GM23338 (cell line): ENCODE measurements at regions not wholly inside any gene's neighbourhood (a gene's known extent, or its start where the extent isn't known, plus 50 kb on each side); places are given as distances from the start of the nearest gene placed in this dataset.

Source experiments
- ATAC-seq: fragments of 200-7000 bp; cut with Tn5 transposase; 3 replicates; pipeline ENCODE4 v1.9.1; 2020
- DNase-seq: peaks from one replicate; pipeline ENCODE4 v3.0.0-alpha.2; 2015; ENCODE audit warnings: low spot score
- H2AFZ ChIP-seq: fragments of 200-600 bp; sonication (generic); 2 replicates; pipeline ENCODE4 v1.8.0; 2016; ENCODE audit warnings: antibody characterized with exemption, mild to moderate bottlenecking, moderate library complexity
- H3F3A ChIP-seq: fragments of 200-600 bp; sonication (generic); replicated peaks from 2 replicates; pipeline ENCODE4 v1.8.0; 2017; ENCODE audit warnings: antibody characterized with exemption, mixed run types, low read depth
- H3K27ac ChIP-seq: fragments of 200-600 bp; sonication (generic); 2 replicates; pipeline ENCODE4 v1.6.1; 2016; ENCODE audit warnings: low read depth
- H3K27me3 ChIP-seq: fragments of 200-600 bp; sonication (generic); 2 replicates; pipeline ENCODE4 v1.8.0; 2016; ENCODE audit warnings: mild to moderate bottlenecking, mixed run types, moderate library complexity; ENCODE audit not compliant: insufficient read depth
- H3K36me3 ChIP-seq: fragments of 200-600 bp; sonication (generic); 2 replicates; pipeline ENCODE4 v1.8.0; 2016; ENCODE audit warnings: mild to moderate bottlenecking; ENCODE audit not compliant: insufficient read depth
- H3K4me1 ChIP-seq: fragments of 200-600 bp; sonication (generic); 2 replicates; pipeline ENCODE4 v1.8.0; 2016; ENCODE audit warnings: mild to moderate bottlenecking, moderate library complexity; ENCODE audit not compliant: insufficient read depth
- H3K4me2 ChIP-seq: fragments of 200-600 bp; sonication (generic); 2 replicates; pipeline ENCODE4 v1.7.1; 2017; ENCODE audit warnings: mixed run types
- H3K4me3 ChIP-seq: fragments of 200-600 bp; sonication (generic); 2 replicates; pipeline ENCODE4 v1.6.1; 2016; ENCODE audit warnings: mixed run types
- H3K79me2 ChIP-seq: fragments of 200-600 bp; sonication (generic); replicated peaks from 2 replicates; pipeline ENCODE4 v1.8.0; 2017; ENCODE audit warnings: mild to moderate bottlenecking; ENCODE audit not compliant: insufficient read depth
- H3K9me2 ChIP-seq: fragments of 200-600 bp; sonication (generic); 2 replicates; pipeline ENCODE4 v1.8.0; 2017; ENCODE audit not compliant: insufficient read depth
- H4K20me1 ChIP-seq: fragments of 200-600 bp; sonication (generic); replicated peaks from 2 replicates; pipeline ENCODE4 v1.8.0; 2017; ENCODE audit warnings: mild to moderate bottlenecking; ENCODE audit not compliant: insufficient read depth
- H3K27ac Mint-ChIP-seq: 2 replicates; pipeline ENCODE4 v1.8.0; 2020; ENCODE audit warnings: inconsistent platforms, mild to moderate bottlenecking, moderate library complexity, mixed read lengths
- H3K27me3 Mint-ChIP-seq: 3 replicates; pipeline ENCODE4 v1.8.0; 2022; ENCODE audit warnings: low read depth, mild to moderate bottlenecking, moderate library complexity, mixed read lengths, inconsistent platforms; ENCODE audit not compliant: insufficient read depth, poor library complexity
- H3K36me3 Mint-ChIP-seq: 3 replicates; pipeline ENCODE4 v1.8.0; 2021; ENCODE audit warnings: low read depth, mild to moderate bottlenecking, inconsistent platforms, moderate library complexity, mixed read lengths
- H3K4me1 Mint-ChIP-seq: 3 replicates; pipeline ENCODE4 v1.8.0; 2020; ENCODE audit warnings: mild to moderate bottlenecking, inconsistent platforms, mixed read lengths
- H3K4me3 Mint-ChIP-seq: 3 replicates; pipeline ENCODE4 v1.8.0; 2021; ENCODE audit warnings: moderate library complexity, mild to moderate bottlenecking, inconsistent platforms, mixed read lengths
- H3K9me3 Mint-ChIP-seq: 3 replicates; pipeline ENCODE4 v1.8.0; 2020; ENCODE audit warnings: moderate library complexity, mild to moderate bottlenecking, inconsistent platforms, mixed read lengths
- EZH2 ChIP-seq: fragments of 200-600 bp; sonication (generic); IDR thresholded peaks from one replicate; pipeline ENCODE4 v1.8.0; 2017; ENCODE audit warnings: antibody characterized with exemption, mild to moderate bottlenecking, low read depth; ENCODE audit not compliant: unreplicated experiment
- EZH2phosphoT487 ChIP-seq: fragments of 200-600 bp; sonication (generic); IDR thresholded peaks from one replicate; pipeline ENCODE4 v1.8.1; 2018; ENCODE audit warnings: antibody characterized with exemption; ENCODE audit not compliant: unreplicated experiment
- JUNB ChIP-seq: IDR thresholded peaks from one replicate; pipeline ENCODE4 v1.6.1; 2016; ENCODE audit warnings: antibody characterized with exemption; ENCODE audit not compliant: unreplicated experiment
- NANOG ChIP-seq: IDR thresholded peaks from 2 replicates; pipeline ENCODE4 v1.6.1; 2016; ENCODE audit warnings: antibody characterized with exemption, borderline replicate concordance
- STAT1 ChIP-seq: IDR thresholded peaks from one replicate; pipeline ENCODE4 v1.6.1; 2016; ENCODE audit warnings: antibody characterized with exemption; ENCODE audit not compliant: unreplicated experiment
- TF ChIP-seq, protein P1 (sequence below): fragments of 250-450 bp; sonication (Bioruptor Pico); IDR thresholded peaks from 2 replicates; pipeline ENCODE4 v1.5.0; 2020; ENCODE audit warnings: mild to moderate bottlenecking, moderate library complexity

DNA sequence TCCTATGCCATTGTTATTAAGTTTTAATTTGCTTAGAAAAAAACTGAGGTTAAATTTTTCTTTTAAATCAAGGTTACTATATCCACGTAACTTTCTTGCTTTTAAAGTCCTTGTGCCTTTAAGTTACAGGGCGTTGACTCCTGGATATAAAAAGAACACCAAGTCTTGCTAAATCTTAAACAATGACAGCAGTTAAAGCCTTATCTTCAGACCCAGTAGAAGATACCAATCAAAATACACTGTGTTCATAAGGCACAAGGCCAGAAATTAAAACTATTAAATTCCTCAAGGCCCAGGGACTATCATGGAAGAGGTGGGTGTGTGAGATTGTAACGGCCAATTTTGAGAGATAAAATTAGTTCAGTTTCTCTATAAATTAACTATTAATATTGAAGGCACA, 60.4 kb downstream of the PAGE2 start (continued):
- TF ChIP-seq, protein P1, sequence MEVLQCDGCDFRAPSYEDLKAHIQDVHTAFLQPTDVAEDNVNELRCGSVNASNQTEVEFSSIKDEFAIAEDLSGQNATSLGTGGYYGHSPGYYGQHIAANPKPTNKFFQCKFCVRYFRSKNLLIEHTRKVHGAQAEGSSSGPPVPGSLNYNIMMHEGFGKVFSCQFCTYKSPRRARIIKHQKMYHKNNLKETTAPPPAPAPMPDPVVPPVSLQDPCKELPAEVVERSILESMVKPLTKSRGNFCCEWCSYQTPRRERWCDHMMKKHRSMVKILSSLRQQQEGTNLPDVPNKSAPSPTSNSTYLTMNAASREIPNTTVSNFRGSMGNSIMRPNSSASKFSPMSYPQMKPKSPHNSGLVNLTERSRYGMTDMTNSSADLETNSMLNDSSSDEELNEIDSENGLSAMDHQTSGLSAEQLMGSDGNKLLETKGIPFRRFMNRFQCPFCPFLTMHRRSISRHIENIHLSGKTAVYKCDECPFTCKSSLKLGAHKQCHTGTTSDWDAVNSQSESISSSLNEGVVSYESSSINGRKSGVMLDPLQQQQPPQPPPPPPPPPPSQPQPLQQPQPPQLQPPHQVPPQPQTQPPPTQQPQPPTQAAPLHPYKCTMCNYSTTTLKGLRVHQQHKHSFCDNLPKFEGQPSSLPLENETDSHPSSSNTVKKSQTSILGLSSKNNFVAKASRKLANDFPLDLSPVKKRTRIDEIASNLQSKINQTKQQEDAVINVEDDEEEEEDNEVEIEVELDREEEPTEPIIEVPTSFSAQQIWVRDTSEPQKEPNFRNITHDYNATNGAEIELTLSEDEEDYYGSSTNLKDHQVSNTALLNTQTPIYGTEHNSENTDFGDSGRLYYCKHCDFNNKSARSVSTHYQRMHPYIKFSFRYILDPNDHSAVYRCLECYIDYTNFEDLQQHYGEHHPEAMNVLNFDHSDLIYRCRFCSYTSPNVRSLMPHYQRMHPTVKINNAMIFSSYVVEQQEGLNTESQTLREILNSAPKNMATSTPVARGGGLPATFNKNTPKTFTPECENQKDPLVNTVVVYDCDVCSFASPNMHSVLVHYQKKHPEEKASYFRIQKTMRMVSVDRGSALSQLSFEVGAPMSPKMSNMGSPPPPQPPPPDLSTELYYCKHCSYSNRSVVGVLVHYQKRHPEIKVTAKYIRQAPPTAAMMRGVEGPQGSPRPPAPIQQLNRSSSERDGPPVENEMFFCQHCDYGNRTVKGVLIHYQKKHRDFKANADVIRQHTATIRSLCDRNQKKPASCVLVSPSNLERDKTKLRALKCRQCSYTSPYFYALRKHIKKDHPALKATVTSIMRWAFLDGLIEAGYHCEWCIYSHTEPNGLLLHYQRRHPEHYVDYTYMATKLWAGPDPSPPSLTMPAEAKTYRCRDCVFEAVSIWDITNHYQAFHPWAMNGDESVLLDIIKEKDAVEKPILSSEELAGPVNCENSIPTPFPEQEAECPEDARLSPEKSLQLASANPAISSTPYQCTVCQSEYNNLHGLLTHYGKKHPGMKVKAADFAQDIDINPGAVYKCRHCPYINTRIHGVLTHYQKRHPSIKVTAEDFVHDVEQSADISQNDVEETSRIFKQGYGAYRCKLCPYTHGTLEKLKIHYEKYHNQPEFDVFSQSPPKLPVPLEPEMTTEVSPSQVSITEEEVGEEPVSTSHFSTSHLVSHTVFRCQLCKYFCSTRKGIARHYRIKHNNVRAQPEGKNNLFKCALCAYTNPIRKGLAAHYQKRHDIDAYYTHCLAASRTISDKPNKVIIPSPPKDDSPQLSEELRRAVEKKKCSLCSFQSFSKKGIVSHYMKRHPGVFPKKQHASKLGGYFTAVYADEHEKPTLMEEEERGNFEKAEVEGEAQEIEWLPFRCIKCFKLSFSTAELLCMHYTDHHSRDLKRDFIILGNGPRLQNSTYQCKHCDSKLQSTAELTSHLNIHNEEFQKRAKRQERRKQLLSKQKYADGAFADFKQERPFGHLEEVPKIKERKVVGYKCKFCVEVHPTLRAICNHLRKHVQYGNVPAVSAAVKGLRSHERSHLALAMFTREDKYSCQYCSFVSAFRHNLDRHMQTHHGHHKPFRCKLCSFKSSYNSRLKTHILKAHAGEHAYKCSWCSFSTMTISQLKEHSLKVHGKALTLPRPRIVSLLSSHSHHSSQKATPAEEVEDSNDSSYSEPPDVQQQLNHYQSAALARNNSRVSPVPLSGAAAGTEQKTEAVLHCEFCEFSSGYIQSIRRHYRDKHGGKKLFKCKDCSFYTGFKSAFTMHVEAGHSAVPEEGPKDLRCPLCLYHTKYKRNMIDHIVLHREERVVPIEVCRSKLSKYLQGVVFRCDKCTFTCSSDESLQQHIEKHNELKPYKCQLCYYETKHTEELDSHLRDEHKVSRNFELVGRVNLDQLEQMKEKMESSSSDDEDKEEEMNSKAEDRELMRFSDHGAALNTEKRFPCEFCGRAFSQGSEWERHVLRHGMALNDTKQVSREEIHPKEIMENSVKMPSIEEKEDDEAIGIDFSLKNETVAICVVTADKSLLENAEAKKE = no peak
- TF ChIP-seq NANOG (no peak), EZH2phosphoT487 (no peak), JUNB (no peak), STAT1 (no peak), EZH2 (no peak)

DNA sequence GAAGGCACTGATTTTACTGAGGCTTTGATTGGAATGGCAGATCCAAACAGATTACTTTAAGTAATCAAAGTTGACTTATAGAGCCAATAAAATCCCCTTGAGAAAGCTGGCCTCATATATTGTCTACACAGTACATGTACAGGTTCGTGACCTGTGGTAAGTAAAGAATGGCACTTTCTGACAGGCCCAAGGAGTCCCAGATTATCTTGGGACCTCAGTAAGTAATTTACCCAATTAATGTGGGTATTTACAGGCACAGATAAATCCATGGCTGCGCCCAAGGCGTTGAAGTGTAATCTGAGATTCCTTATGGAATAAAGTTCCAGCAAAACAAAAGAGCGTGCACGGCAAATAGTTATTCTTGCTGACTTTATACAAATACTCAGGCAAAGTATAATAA, 62.4 kb downstream of the PAGE2 start:
- Histone ChIP-seq H3K36me3 (no peaks in the 10 kb centered on the region), H3K4me3 (no peak overlapping the region), H3K27ac (no peak overlapping the region), H3K9me2 (no peaks in the 10 kb centered on the region), H3K79me2 (no peaks in the 10 kb centered on the region), H3K27me3 (no peaks in the 10 kb centered on the region), H4K20me1 (no peaks in the 10 kb centered on the region), H3F3A (no peaks in the 10 kb centered on the region), H3K4me1 (no peaks in the 10 kb centered on the region), H2AFZ (no peak overlapping the region), H3K4me2 (no peak overlapping the region)
- H3K36me3 Mint-ChIP-seq = no peaks in the 10 kb centered on the region
- no peaks in the 10 kb centered on the region for H3K27me3 Mint-ChIP-seq
- no peak for TF ChIP-seq EZH2
- TF ChIP-seq, protein P1 = no peak
- no peaks in the 10 kb centered on the region; the same call in 2 of the 3 replicates for H3K9me3 Mint-ChIP-seq
- H3K4me1 Mint-ChIP-seq = no peaks in the 10 kb centered on the region
- DNase-seq (no peak), ATAC-seq (no peak)
- no peak overlapping the region for H3K27ac Mint-ChIP-seq
- H3K4me3 Mint-ChIP-seq = no peak overlapping the region
